Breast epithelium (tissue), 3 donors: ENCODE measurements at regions not wholly inside any gene's neighbourhood (a gene's known extent, or its start where the extent isn't known, plus 50 kb on each side); places are given as distances from the start of the nearest gene placed in this dataset.

Source experiments
- POLR2A ChIP-seq: fragments of 450-650 bp; IDR thresholded peaks from one replicate; pipeline ENCODE4 v1.6.1; 2016; ENCODE audit warnings: antibody characterized with exemption, mild to moderate bottlenecking, moderate library complexity
- POLR2AphosphoS5 ChIP-seq, 3 donors: sonication (generic); formaldehyde crosslinking; IDR thresholded peaks; one replicate each; pipeline ENCODE4 v1.6.1; 2017; ENCODE audit warnings: antibody characterized with exemption in 3 of 3
- TF ChIP-seq, protein P1 (sequence below), 3 donors: fragments of 450-650 bp; IDR thresholded peaks; one replicate each; pipeline ENCODE4 v1.5.1; 2016 to 2017; ENCODE audit warnings: antibody characterized with exemption in 3 of 3, mild to moderate bottlenecking in 3 of 3, moderate library complexity in 3 of 3

- TF ChIP-seq POLR2AphosphoS5 (IDR thresholded peaks at IDR 0.05), result no peak
- TF ChIP-seq, protein P1, sequence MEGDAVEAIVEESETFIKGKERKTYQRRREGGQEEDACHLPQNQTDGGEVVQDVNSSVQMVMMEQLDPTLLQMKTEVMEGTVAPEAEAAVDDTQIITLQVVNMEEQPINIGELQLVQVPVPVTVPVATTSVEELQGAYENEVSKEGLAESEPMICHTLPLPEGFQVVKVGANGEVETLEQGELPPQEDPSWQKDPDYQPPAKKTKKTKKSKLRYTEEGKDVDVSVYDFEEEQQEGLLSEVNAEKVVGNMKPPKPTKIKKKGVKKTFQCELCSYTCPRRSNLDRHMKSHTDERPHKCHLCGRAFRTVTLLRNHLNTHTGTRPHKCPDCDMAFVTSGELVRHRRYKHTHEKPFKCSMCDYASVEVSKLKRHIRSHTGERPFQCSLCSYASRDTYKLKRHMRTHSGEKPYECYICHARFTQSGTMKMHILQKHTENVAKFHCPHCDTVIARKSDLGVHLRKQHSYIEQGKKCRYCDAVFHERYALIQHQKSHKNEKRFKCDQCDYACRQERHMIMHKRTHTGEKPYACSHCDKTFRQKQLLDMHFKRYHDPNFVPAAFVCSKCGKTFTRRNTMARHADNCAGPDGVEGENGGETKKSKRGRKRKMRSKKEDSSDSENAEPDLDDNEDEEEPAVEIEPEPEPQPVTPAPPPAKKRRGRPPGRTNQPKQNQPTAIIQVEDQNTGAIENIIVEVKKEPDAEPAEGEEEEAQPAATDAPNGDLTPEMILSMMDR (IDR thresholded peaks at IDR 0.05), result no peak
- no peak for TF ChIP-seq POLR2A
These were observed 191.8 kb downstream of the GAS1 start for GRCh38 chr9:86755561-86755941.
